Lung microvascular endothelial cell (primary cell): ENCODE measurements at regions not wholly inside any gene's neighbourhood (a gene's known extent, or its start where the extent isn't known, plus 50 kb on each side); places are given as distances from the start of the nearest gene placed in this dataset.
"Not testable (repeated sequence)": the region's sequence is repeated elsewhere in the genome, so short reads cannot be mapped to it uniquely, and the experiment has no call there.

Source experiments
- DNase-seq, 2 donors: peaks; one replicate each; pipeline versions ENCODE4 v3.0.0 to v3.0.0-alpha.2; 2010; ENCODE audit warnings: low read depth in 2 of 2

GRCh38 chr15:30030345-30030744, 52.4 kb upstream of the GOLGA8J start:
- DNase-seq = peak; percentile 5 to 9

GRCh38 chr15:30023798-30024295, 58.9 kb upstream of the GOLGA8J start:
- DNase-seq = peak in 1 of 2 donors; percentile 22

- no peak for DNase-seq
These were observed 72.0 kb upstream of the GOLGA8J start for GRCh38 chr15:30010746-30011145.

- DNase-seq = no peak
These were observed 74.6 kb upstream of the GOLGA8J start for GRCh38 chr15:30008156-30008555.

GRCh38 chr15:30001602-30002001, 81.2 kb upstream of the GOLGA8J start:
- no peak for DNase-seq

GRCh38 chr15:29998033-29998432, 84.7 kb upstream of the GOLGA8J start:
- DNase-seq = no peak

- DNase-seq = no peak
These were observed 85.3 kb upstream of the GOLGA8J start for GRCh38 chr15:29997499-29997898.

- DNase-seq = no peak
These were observed 88.5 kb upstream of the GOLGA8J start for GRCh38 chr15:29994284-29994683.

- DNase-seq = no peak
These were observed 91.8 kb upstream of the GOLGA8J start for GRCh38 chr15:29990954-29991353.

- DNase-seq = no peak
These were observed 92.7 kb upstream of the GOLGA8J start for GRCh38 chr15:29990035-29990434.

GRCh38 chr15:29988701-29989100, 94.1 kb upstream of the GOLGA8J start:
- DNase-seq = peak; percentile 20 to 53

GRCh38 chr15:29986946-29987345, 95.8 kb upstream of the GOLGA8J start:
- no peak for DNase-seq

- peak; percentile 10 to 31 for DNase-seq
These were observed 104.1 kb upstream of the GOLGA8J start for GRCh38 chr15:29978411-29979382.

GRCh38 chr15:29974056-29974455, 108.7 kb upstream of the GOLGA8J start:
- not testable (repeated sequence) for DNase-seq

- no peak for DNase-seq
These were observed 110.7 kb upstream of the GOLGA8J start for GRCh38 chr15:29972051-29972450.

- DNase-seq = peak in 1 of 2 donors; percentile 71
These were observed 112.4 kb upstream of the GOLGA8J start for GRCh38 chr15:29970402-29970695.

GRCh38 chr15:29969562-29970401, 113.0 kb upstream of the GOLGA8J start:
- DNase-seq = peak in 1 of 2 donors; percentile 5

- peak in 1 of 2 donors; percentile 6 for DNase-seq
These were observed 113.7 kb upstream of the GOLGA8J start for GRCh38 chr15:29968895-29969561.

- DNase-seq = peak in 1 of 2 donors; percentile 18
These were observed 114.5 kb upstream of the GOLGA8J start for GRCh38 chr15:29968099-29968894.

GRCh38 chr15:29962407-29962806, 120.3 kb upstream of the GOLGA8J start:
- no peak for DNase-seq
